HTR-8/SVneo (cell line): ENCODE measurements at regions not wholly inside any gene's neighbourhood (a gene's known extent, or its start where the extent isn't known, plus 50 kb on each side); places are given as distances from the start of the nearest gene placed in this dataset.

Experiments used
- DNase-seq: peaks from one replicate; pipeline ENCODE4 v3.0.0; 2011; ENCODE audit warnings: low spot score, mixed read lengths; ENCODE audit not compliant: insufficient read length
- FAIRE-seq: peaks from 2 replicates; lab custom pipeline; 2011; peaks lifted over from hg19 to GRCh38; lab: Jason Lieb, UNC

DNA sequence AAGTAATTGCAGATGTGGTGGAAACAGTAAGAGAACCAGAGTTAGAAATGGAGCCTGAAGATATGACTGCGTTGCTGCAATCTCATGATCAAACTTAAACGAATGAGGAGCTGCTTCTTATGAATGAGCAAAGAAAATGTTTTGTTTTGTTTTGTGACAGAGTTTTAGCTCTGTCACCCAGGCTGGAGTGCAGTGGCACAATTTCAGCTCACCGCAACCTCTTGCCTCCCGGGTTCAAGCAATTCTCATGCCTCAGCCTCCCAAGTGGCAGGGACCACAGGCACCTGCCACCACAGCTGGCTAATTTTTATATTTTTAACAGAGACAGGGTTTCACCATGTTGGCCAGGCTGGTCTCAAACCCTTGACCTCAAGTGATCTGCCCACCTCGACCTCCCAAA, 53.3 kb upstream of the NFASC start:
- FAIRE-seq = no peak
- no peak for DNase-seq

DNA sequence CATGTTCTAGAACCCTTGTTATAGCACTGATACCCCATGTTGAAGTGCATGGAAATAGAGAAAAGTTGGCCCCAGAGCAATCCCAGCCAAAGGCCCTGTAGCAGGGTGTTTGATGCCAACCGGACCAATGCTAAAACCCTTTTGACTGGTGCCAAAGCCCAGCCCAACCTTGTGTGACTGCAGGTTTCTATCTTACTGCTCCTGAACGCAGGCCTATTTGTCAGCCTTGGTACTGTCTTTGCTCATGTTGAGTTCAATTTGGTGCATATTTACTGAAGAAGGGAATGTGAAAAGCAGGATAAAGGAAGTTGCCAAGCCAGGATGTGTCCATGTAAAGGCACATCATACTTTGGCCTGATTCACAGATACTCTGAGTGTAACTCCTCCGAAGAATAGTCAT, 51.7 kb upstream of the NFASC start:
- FAIRE-seq (no peak), DNase-seq (no peak)

DNA sequence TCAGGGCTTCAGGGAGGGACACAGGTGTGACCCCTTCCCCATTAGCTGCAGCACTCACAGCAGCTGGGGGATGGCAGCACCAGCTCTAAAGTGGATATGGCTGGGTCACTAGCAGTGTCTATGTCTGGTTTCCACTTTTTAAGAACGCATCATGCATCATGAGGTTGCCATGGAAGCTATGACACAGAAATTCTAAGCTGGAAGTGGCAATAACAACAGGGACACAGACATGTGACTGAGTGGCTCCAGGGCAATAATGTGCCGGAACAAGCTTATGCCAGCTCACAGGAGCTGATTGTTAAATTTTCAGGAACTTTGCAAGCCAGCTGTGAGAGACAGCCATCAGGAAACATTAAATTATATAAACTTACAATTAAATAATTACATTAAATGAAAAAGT, 51.2 kb upstream of the NFASC start:
- no peak for FAIRE-seq
- DNase-seq = no peak
